Transverse colon (tissue), 4 donors: ENCODE measurements at regions not wholly inside any gene's neighbourhood (a gene's known extent, or its start where the extent isn't known, plus 50 kb on each side); places are given as distances from the start of the nearest gene placed in this dataset.

ENCODE experiments used
- DNase-seq: peaks from one replicate; pipeline ENCODE4 v3.0.0-alpha.2; 2019
- H3K27ac ChIP-seq, 4 donors: fragments of 200-600 bp; sonication (generic); 2 replicates each; pipeline ENCODE4 v1.5.1; 2016 to 2018; ENCODE audit warnings: inconsistent platforms in 4 of 4
- H3K27me3 ChIP-seq: fragments of 200-600 bp; sonication (generic); 2 replicates; pipeline ENCODE4 v1.5.1; 2017; ENCODE audit warnings: inconsistent platforms
- H3K36me3 ChIP-seq, 4 donors: fragments of 200-600 bp; sonication (generic); 2 replicates each; pipeline ENCODE4 v1.5.1; 2017 to 2019; ENCODE audit warnings: inconsistent platforms in 4 of 4
- H3K4me1 ChIP-seq, 4 donors: fragments of 200-600 bp; sonication (generic); 2 replicates each; pipeline ENCODE4 v1.5.1; 2017 to 2020; ENCODE audit warnings: inconsistent platforms in 4 of 4
- H3K4me3 ChIP-seq, 4 donors: fragments of 200-600 bp; sonication (generic); 1 replicate in 1 of 4; 2 replicates in 3 of 4; pipeline versions ENCODE4 v1.5.1 to v1.6.1; 2017 to 2019; ENCODE audit warnings: inconsistent platforms in 4 of 4
- H3K9me3 ChIP-seq, 2 donors: fragments of 200-600 bp; sonication (generic); 2 replicates each; pipeline ENCODE4 v1.5.1; 2017 to 2019; ENCODE audit warnings: inconsistent platforms in 2 of 2
- EP300 ChIP-seq: sonication (generic); formaldehyde crosslinking; IDR thresholded peaks from one replicate; pipeline ENCODE4 v1.6.1; 2017; ENCODE audit warnings: antibody characterized with exemption, low read depth
- POLR2A ChIP-seq: fragments of 450-650 bp; IDR thresholded peaks from one replicate; pipeline ENCODE4 v1.6.1; 2016; ENCODE audit warnings: antibody characterized with exemption, mild to moderate bottlenecking, moderate library complexity
- POLR2AphosphoS5 ChIP-seq, 3 donors: sonication (generic); formaldehyde crosslinking; IDR thresholded peaks; one replicate each; pipeline ENCODE4 v1.6.1; 2016; ENCODE audit warnings: antibody characterized with exemption in 3 of 3
- WGBS, 2 donors: methylation state at CpG; one replicate each; pipeline ENCODE4 v1.1.5; 2018; ENCODE audit warnings: low coverage in 1 of 2; 5-methylcytosine and 5-hydroxymethylcytosine counted together
- in situ Hi-C, 4 donors: fragments of 200-750 bp; cut with MboI; loops; one replicate each; pipeline versions ENCODE4 v1.15.0 to v1.15.1; 2017; ENCODE audit warnings: low sequenced_read_pairs in 3 of 4, low pct_ligation_motif_present in 1 of 4, low pct_unique_long_range_greater_than_20kb in 1 of 4
- intact Hi-C: fragments of 100-400 bp; cut with DNase I; formaldehyde crosslinking; loops from one replicate; pipeline ENCODE4 v1.15.1; 2023; ENCODE audit warnings: low total_unique reads
- TF ChIP-seq, protein P1 (sequence below), 5 experiments: fragments of 200-600 bp in 3 of 5; fragments of 450-650 bp in 2 of 5; sonication (generic) in 3 of 5; IDR thresholded peaks; 1 replicate in 2 of 5; 2 replicates in 3 of 5; pipeline ENCODE4 v1.5.1; 2016 to 2017; ENCODE audit warnings: antibody characterized with exemption in 5 of 5, inconsistent platforms in 3 of 5, mild to moderate bottlenecking in 2 of 5, moderate library complexity in 1 of 5

DNA sequence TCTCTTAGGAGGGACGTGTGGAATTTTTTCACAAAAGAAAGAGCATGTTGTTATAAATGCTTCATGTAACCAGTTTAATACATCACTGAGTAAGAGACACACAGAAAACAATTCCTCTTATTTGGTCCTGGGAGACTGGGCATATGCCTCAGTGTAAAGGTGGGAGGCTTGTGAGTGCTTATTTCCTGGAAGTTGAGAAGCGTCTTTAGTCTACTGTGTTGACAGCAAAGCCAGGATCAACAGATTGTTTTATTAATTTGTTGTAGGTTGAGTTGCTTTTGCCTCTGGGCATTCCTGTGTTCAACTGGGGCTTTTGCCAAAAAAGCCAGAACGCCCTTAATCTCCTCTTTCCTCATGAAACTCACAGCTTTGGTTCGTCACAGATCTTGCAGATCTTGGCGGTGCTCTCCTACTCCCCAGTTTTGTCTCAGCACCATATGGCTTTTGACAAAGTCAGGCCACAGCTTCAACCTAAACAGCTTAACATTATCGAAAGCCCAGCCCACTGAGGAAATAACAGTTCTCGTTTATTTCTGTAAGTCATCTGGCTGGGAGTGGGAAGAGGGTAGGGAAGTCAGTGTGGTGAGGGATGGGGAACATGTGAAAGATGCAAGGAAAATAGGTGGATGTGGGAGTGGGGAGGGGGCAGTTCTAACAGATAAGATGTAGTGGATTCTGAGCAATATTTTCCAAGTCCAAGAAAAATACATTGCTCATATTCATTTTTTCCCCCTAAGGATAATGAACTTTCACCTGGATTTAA lies 227.2 kb downstream of the DACT1 start:
- 67 to 73% methylated on average over 4 to 7 of the region's 7 CpGs for WGBS, 2 donors
- H3K4me3 ChIP-seq = no peak overlapping the region
- DNase-seq = no peak
- no peak for TF ChIP-seq POLR2AphosphoS5 (IDR thresholded peaks at IDR 0.05)
- TF ChIP-seq POLR2A = no peak
- no peak for TF ChIP-seq EP300
- TF ChIP-seq, protein P1, sequence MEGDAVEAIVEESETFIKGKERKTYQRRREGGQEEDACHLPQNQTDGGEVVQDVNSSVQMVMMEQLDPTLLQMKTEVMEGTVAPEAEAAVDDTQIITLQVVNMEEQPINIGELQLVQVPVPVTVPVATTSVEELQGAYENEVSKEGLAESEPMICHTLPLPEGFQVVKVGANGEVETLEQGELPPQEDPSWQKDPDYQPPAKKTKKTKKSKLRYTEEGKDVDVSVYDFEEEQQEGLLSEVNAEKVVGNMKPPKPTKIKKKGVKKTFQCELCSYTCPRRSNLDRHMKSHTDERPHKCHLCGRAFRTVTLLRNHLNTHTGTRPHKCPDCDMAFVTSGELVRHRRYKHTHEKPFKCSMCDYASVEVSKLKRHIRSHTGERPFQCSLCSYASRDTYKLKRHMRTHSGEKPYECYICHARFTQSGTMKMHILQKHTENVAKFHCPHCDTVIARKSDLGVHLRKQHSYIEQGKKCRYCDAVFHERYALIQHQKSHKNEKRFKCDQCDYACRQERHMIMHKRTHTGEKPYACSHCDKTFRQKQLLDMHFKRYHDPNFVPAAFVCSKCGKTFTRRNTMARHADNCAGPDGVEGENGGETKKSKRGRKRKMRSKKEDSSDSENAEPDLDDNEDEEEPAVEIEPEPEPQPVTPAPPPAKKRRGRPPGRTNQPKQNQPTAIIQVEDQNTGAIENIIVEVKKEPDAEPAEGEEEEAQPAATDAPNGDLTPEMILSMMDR (IDR thresholded peaks at IDR 0.05) = no peak
- no peaks in the 10 kb centered on the region for H3K27me3 ChIP-seq
- no peaks in the 10 kb centered on the region for H3K4me1 ChIP-seq
- in situ Hi-C loops (no loop called here), intact Hi-C loops (no loop called here)
- H3K27ac ChIP-seq = peak overlapping the region in 3 of 4 donors; percentile 2 to 53 (median 34)
- H3K36me3 ChIP-seq = no peaks in the 10 kb centered on the region
- H3K9me3 ChIP-seq = no peaks in the 10 kb centered on the region

GRCh38 chr14:58865514-58866281 lies 227.9 kb downstream of the DACT1 start:
- in situ Hi-C loops = no loop called here
- no peak for DNase-seq
- peak overlapping the region in 2 of 4 donors; percentile 34 to 53 for H3K27ac ChIP-seq
- no peaks in the 10 kb centered on the region for H3K9me3 ChIP-seq
- no peaks in the 10 kb centered on the region for H3K4me1 ChIP-seq
- H3K36me3 ChIP-seq = no peaks in the 10 kb centered on the region
- 81 to 89% methylated on average over 3 to 6 of the region's 6 CpGs for WGBS, 2 donors
- TF ChIP-seq POLR2A = no peak
- no peak for TF ChIP-seq POLR2AphosphoS5 (IDR thresholded peaks at IDR 0.05)
- TF ChIP-seq EP300 = no peak
- TF ChIP-seq, protein P1 (IDR thresholded peaks at IDR 0.05) = no peak
- H3K4me3 ChIP-seq = no peak overlapping the region
- no peaks in the 10 kb centered on the region for H3K27me3 ChIP-seq
- intact Hi-C loops = no loop called here

DNA sequence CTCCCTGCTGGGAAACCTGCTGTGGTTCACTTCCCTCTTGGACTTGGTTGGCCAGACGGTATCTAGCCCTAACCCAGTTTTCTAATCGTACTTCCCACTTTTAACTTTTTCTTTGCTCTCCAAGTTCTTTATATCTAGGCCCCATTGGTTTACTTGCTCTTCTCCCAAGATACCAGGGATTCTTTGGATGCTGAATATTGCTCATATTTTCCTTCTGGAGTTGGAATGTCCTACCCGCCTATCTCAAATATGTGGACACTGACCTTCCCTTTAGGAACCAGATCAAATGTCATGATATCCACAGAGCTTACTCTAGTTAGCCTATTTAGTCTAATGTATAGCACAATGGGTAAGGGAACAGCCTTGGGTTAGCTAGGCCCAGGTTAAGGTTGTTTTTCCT lies 228.6 kb downstream of the DACT1 start:
- H3K9me3 ChIP-seq = no peaks in the 10 kb centered on the region
- 83% methylated on average over 3 of the region's 3 CpGs for WGBS, 2 donors
- H3K27ac ChIP-seq = peak overlapping the region in 2 of 4 donors; percentile 12 to 53
- no peaks in the 10 kb centered on the region for H3K27me3 ChIP-seq
- in situ Hi-C loops (no loop called here), intact Hi-C loops (no loop called here)
- TF ChIP-seq EP300 = no peak
- no peak for TF ChIP-seq POLR2AphosphoS5 (IDR thresholded peaks at IDR 0.05)
- TF ChIP-seq POLR2A = no peak
- TF ChIP-seq, protein P1 (IDR thresholded peaks at IDR 0.05) = no peak
- H3K4me1 ChIP-seq = no peaks in the 10 kb centered on the region
- H3K36me3 ChIP-seq = no peaks in the 10 kb centered on the region
- H3K4me3 ChIP-seq = no peak overlapping the region
- DNase-seq = no peak

- no peak overlapping the region for H3K4me3 ChIP-seq
- intact Hi-C loops = no loop called here
- WGBS, 2 donors = 93% methylated on average over 2 to 4 of the region's 4 CpGs
- in situ Hi-C loops = no loop called here
- no peak for TF ChIP-seq POLR2AphosphoS5 (IDR thresholded peaks at IDR 0.05)
- no peak for TF ChIP-seq POLR2A
- no peak for TF ChIP-seq EP300
- DNase-seq = no peak
- no peaks in the 10 kb centered on the region for H3K27me3 ChIP-seq
- H3K36me3 ChIP-seq = no peaks in the 10 kb centered on the region
- H3K9me3 ChIP-seq = no peaks in the 10 kb centered on the region
- H3K27ac ChIP-seq = no peak overlapping the region
- H3K4me1 ChIP-seq = no peaks in the 10 kb centered on the region
Observed at GRCh38 chr14:58870961-58871360, 233.2 kb downstream of the DACT1 start.
